ENCODE measurements at regions not wholly inside any gene's neighbourhood (a gene's known extent, or its start where the extent isn't known, plus 50 kb on each side); places are given as distances from the start of the nearest gene placed in this dataset.

- TF ChIP-seq CREB1 (IDR thresholded peaks at IDR 0.05; ENCODE audit: low read depth) (no peak), TAF1 (IDR thresholded peaks at IDR 0.05; ENCODE audit: low read depth) (no peak), EP300 (IDR thresholded peaks at IDR 0.05; ENCODE audit: borderline replicate concordance) (no peak), CEBPB (IDR thresholded peaks at IDR 0.05) (no peak), YY1 (IDR thresholded peaks at IDR 0.05; ENCODE audit: low read depth) (no peak), REST (IDR thresholded peaks at IDR 0.05; ENCODE audit: low read depth) (no peak), NFIC (IDR thresholded peaks at IDR 0.05) (no peak), MAX (IDR thresholded peaks at IDR 0.05) (no peak), ZBTB7A (IDR thresholded peaks at IDR 0.05; ENCODE audit: low read depth) (no peak), FOXM1 (IDR thresholded peaks at IDR 0.05; ENCODE audit: borderline replicate concordance, low read depth) (no peak)
These were observed 187.5 kb upstream of the SOX9 start for GRCh38 chr17:71933306-71933705.

- no peak for TF ChIP-seq CEBPB (IDR thresholded peaks at IDR 0.05)
- TF ChIP-seq ZBTB7A (IDR thresholded peaks at IDR 0.05; ENCODE audit: low read depth): no peak
- no peak for TF ChIP-seq MAX (IDR thresholded peaks at IDR 0.05)
- no peak for TF ChIP-seq REST (IDR thresholded peaks at IDR 0.05; ENCODE audit: low read depth)
- no peak for TF ChIP-seq FOXM1 (IDR thresholded peaks at IDR 0.05; ENCODE audit: borderline replicate concordance, low read depth)
- no peak for TF ChIP-seq TAF1 (IDR thresholded peaks at IDR 0.05; ENCODE audit: low read depth)
These were observed 186.3 kb upstream of the SOX9 start for GRCh38 chr17:71934520-71934919.

GRCh38 chr17:71935341-71935740 lies 185.5 kb upstream of the SOX9 start:
- no peak for TF ChIP-seq TCF12 (IDR thresholded peaks at IDR 0.05; ENCODE audit: low read depth)
- no peak for TF ChIP-seq NFIC (IDR thresholded peaks at IDR 0.05)
- TF ChIP-seq EGR1 (IDR thresholded peaks at IDR 0.05): no peak
- no peak for TF ChIP-seq MAX (IDR thresholded peaks at IDR 0.05)
- no peak for TF ChIP-seq ZBTB7A (IDR thresholded peaks at IDR 0.05; ENCODE audit: low read depth)
- no peak for TF ChIP-seq EP300 (IDR thresholded peaks at IDR 0.05; ENCODE audit: borderline replicate concordance)
- no peak for TF ChIP-seq REST (IDR thresholded peaks at IDR 0.05; ENCODE audit: low read depth)
- TF ChIP-seq YY1 (IDR thresholded peaks at IDR 0.05; ENCODE audit: low read depth): no peak
- TF ChIP-seq CEBPB (IDR thresholded peaks at IDR 0.05): no peak
- TF ChIP-seq TAF1 (IDR thresholded peaks at IDR 0.05; ENCODE audit: low read depth): no peak
- TF ChIP-seq RAD21 (IDR thresholded peaks at IDR 0.05; ENCODE audit: low read depth): no peak
- TF ChIP-seq USF1 (IDR thresholded peaks at IDR 0.05): no peak
- no peak for TF ChIP-seq CREB1 (IDR thresholded peaks at IDR 0.05; ENCODE audit: low read depth)
- TF ChIP-seq FOXM1 (IDR thresholded peaks at IDR 0.05; ENCODE audit: borderline replicate concordance, low read depth): no peak
- TF ChIP-seq TEAD4 (IDR thresholded peaks at IDR 0.05): no peak

- TF ChIP-seq TAF1 (IDR thresholded peaks at IDR 0.05; ENCODE audit: low read depth) (no peak), TEAD4 (IDR thresholded peaks at IDR 0.05) (0 out of 2 replicates have a peak, but pooled peaks have one; percentile 22)
These were observed 183.8 kb upstream of the SOX9 start for GRCh38 chr17:71936977-71937376.

GRCh38 chr17:71937914-71938313 lies 182.9 kb upstream of the SOX9 start:
- TF ChIP-seq TEAD4 (IDR thresholded peaks at IDR 0.05): no peak
- no peak for TF ChIP-seq NFIC (IDR thresholded peaks at IDR 0.05)
- TF ChIP-seq EGR1 (IDR thresholded peaks at IDR 0.05): no peak
- no peak for TF ChIP-seq FOXM1 (IDR thresholded peaks at IDR 0.05; ENCODE audit: borderline replicate concordance, low read depth)
- no peak for TF ChIP-seq CEBPB (IDR thresholded peaks at IDR 0.05)
